ENCODE measurements at regions not wholly inside any gene's neighbourhood (a gene's known extent, or its start where the extent isn't known, plus 50 kb on each side); places are given as distances from the start of the nearest gene placed in this dataset.

DNA sequence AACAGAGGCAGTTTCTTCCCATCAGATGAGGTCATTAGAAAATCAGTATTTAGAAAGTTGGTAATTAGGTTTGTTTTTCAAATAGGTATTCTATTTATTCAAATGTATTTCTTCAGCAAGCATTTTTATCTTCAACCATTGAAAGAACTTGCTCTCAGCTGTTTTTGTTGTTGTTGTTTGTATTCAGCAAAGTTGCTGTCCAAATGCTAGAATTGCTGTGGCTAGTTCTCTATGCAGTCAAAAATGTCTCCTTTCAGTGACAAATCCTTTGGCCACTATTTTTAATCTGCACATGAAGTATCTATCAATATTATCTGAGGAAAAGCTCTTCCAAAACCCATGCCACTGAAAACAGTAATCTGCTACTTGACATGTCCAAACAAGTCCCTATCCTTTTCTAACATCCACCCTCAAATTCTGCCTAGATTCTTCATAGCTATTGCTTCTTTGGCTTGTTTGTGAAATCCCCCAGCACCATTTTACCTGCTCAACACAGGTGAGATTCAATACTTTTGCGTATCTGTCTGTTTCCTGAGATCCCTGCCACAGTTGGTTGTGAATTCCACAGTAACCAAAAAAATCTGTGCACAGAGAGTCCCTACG lies 1005.4 kb downstream of the GRIK2 start:
- Histone ChIP-seq H3K4me1 (ENCODE audit: insufficient read depth, low read length) (no peaks in the 10 kb centered on the region), H3K27me3 (ENCODE audit: insufficient read depth, low read length) (no peaks in the 10 kb centered on the region), H3K4me3 (ENCODE audit: low read length) (no peak overlapping the region), H3K9me3 (ENCODE audit: low read depth, low read length) (no peaks in the 10 kb centered on the region)

- H3K4me3 ChIP-seq (ENCODE audit: low read length), result no peak overlapping the region
- no peaks in the 10 kb centered on the region for H3K9me3 ChIP-seq (ENCODE audit: low read depth, low read length)
- no peaks in the 10 kb centered on the region for H3K4me1 ChIP-seq (ENCODE audit: insufficient read depth, low read length)
- no peaks in the 10 kb centered on the region for H3K27me3 ChIP-seq (ENCODE audit: insufficient read depth, low read length)
These were observed 997.0 kb downstream of the GRIK2 start for GRCh38 chr6:102390541-102390940.

DNA sequence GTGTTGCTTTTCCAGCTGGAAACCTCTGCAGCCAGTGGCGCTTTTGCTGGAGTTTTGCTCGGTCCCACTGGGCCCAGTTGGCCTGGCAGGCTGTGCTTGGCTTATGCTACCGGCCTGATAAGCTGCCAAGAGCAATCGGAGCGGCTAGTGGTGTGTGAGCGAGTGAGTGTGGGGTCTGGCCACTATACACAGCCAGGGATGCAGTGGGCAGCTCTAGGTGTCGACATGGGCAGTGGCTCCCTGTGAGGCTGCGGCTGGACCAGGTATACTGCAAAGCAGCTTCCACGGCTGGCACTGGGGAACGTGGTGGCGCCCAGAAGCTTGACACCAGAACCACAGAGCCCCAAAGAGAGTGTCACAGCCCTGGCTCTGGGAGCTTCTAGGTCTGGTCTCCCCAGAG lies 996.5 kb downstream of the GRIK2 start:
- H3K4me3 ChIP-seq (ENCODE audit: low read length), result no peak overlapping the region
- no peaks in the 10 kb centered on the region for H3K27me3 ChIP-seq (ENCODE audit: insufficient read depth, low read length)
- no peaks in the 10 kb centered on the region for H3K4me1 ChIP-seq (ENCODE audit: insufficient read depth, low read length)
- H3K9me3 ChIP-seq (ENCODE audit: low read depth, low read length), result no peaks in the 10 kb centered on the region

- H3K27me3 ChIP-seq (ENCODE audit: insufficient read depth, low read length), result no peaks in the 10 kb centered on the region
- no peak overlapping the region for H3K4me3 ChIP-seq (ENCODE audit: low read length)
- no peaks in the 10 kb centered on the region for H3K4me1 ChIP-seq (ENCODE audit: insufficient read depth, low read length)
- H3K9me3 ChIP-seq (ENCODE audit: low read depth, low read length), result no peaks in the 10 kb centered on the region
These were observed 994.0 kb downstream of the GRIK2 start for GRCh38 chr6:102387326-102388033.

DNA sequence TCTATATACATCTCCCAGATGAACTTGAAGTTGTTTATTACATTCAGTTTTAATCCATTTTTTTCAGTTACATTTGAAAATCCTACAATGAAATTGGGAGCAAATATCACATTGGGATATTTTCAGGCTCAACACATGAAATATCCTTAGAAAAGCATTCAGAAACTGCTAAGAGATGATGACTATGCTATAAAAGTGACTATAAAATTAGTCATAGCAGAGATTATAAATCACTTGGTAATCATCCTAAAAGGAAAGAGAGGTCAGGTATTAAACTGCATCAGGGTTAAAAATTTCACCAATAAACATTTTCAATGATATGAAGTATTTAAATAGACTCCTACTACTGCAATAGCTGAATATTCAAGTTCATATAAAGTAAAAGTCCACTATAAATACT lies 987.7 kb downstream of the GRIK2 start:
- H3K4me1 ChIP-seq (ENCODE audit: insufficient read depth, low read length), result no peaks in the 10 kb centered on the region

DNA sequence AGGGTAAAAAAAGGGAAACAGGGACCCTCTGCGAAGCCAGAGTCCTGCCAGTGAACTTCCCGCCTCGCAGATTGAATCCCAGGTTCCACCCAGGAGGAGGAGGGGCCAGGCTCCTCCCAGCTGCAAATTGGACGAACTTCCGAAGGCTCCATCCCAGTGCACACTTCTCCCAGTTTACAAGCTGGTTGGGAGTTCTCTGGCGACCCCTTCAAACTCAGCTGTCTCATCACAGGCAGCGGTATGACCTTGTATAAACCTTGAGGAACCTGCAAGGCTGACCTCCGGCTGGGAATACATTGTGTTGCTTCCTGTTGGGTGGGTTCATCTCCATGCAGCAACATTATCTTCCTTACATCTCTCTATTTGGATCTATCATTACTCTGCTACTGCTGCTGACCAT lies 962.7 kb downstream of the GRIK2 start:
- H3K4me1 ChIP-seq (ENCODE audit: insufficient read depth, low read length), result no peaks in the 10 kb centered on the region
- no peaks in the 10 kb centered on the region for H3K27me3 ChIP-seq (ENCODE audit: insufficient read depth, low read length)
- no peak overlapping the region for H3K4me3 ChIP-seq (ENCODE audit: low read length)
- no peaks in the 10 kb centered on the region for H3K9me3 ChIP-seq (ENCODE audit: low read depth, low read length)

More for the DNA sequence above, 987.7 kb downstream of the GRIK2 start:
- no peaks in the 10 kb centered on the region for H3K27me3 ChIP-seq (ENCODE audit: insufficient read depth, low read length)
- no peaks in the 10 kb centered on the region for H3K9me3 ChIP-seq (ENCODE audit: low read depth, low read length)
- no peak overlapping the region for H3K4me3 ChIP-seq (ENCODE audit: low read length)

DNA sequence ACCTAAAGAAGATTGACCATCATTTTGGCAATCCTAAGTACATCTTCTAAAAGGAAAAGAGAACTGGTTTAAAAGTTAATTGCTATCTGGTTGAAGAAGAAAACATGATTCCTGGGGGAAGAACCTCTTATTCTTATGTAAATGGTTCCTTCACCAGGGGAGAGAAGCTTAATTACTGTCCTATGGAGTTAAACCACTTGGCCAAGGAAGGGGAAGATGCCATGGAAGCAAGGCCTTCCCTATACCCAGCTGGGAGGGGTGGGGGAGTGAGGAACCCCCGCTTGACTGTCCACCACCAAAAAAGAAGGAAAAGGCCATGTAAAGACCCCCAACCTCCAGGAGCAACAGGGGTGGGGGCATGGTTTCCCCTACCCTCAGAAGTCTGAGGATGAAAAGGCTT lies 962.1 kb downstream of the GRIK2 start:
- Histone ChIP-seq H3K27me3 (ENCODE audit: insufficient read depth, low read length) (no peaks in the 10 kb centered on the region), H3K4me1 (ENCODE audit: insufficient read depth, low read length) (no peaks in the 10 kb centered on the region), H3K4me3 (ENCODE audit: low read length) (no peak overlapping the region), H3K9me3 (ENCODE audit: low read depth, low read length) (no peaks in the 10 kb centered on the region)

GRCh38 chr6:102352552-102352951 lies 959.0 kb downstream of the GRIK2 start:
- H3K27me3 ChIP-seq (ENCODE audit: insufficient read depth, low read length), result no peaks in the 10 kb centered on the region
- no peaks in the 10 kb centered on the region for H3K9me3 ChIP-seq (ENCODE audit: low read depth, low read length)
- no peak overlapping the region for H3K4me3 ChIP-seq (ENCODE audit: low read length)
- H3K4me1 ChIP-seq (ENCODE audit: insufficient read depth, low read length), result no peaks in the 10 kb centered on the region

DNA sequence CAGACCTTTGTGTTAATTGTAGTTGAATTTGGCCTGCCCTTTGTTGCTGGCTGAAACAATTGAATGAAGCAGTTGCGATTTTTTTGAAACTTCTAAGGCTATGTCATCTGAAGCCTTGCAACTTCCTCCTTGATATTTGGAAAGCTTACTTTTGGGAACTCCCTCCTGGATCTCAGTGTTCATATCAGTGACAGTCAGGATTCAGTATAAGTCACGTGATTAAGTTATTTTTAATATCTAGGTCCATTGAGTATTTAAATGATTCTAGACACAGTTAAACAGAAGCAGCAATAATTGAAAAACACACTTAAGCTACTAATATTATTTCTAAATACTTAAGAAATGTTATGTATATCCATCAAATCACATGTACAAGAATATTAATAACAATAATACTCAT lies 951.3 kb downstream of the GRIK2 start:
- no peaks in the 10 kb centered on the region for H3K4me1 ChIP-seq (ENCODE audit: insufficient read depth, low read length)
- no peak overlapping the region for H3K4me3 ChIP-seq (ENCODE audit: low read length)
- no peaks in the 10 kb centered on the region for H3K9me3 ChIP-seq (ENCODE audit: low read depth, low read length)
- no peaks in the 10 kb centered on the region for H3K27me3 ChIP-seq (ENCODE audit: insufficient read depth, low read length)

DNA sequence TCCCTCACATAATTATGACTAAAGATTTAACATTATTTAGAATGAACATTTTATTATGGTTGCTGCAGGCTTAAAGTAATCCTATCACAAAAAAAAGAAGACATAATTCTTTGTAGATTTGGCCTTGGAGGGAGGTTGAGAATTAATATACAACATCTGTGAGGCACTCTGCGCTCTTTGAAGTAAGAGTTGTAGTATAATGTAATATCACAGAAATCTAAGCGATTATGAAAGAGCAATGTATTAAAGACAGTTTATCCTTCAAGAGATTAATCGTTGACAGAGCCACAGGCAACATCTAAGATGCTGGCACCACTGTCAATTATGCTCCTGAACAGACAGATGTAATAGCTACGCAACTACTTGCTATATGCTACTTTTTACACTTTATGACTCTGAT lies 946.8 kb downstream of the GRIK2 start:
- H3K4me1 ChIP-seq (ENCODE audit: insufficient read depth, low read length), result no peaks in the 10 kb centered on the region
- no peaks in the 10 kb centered on the region for H3K9me3 ChIP-seq (ENCODE audit: low read depth, low read length)
- H3K27me3 ChIP-seq (ENCODE audit: insufficient read depth, low read length), result no peaks in the 10 kb centered on the region
- no peak overlapping the region for H3K4me3 ChIP-seq (ENCODE audit: low read length)

GRCh38 chr6:102333736-102334135 lies 940.2 kb downstream of the GRIK2 start:
- Histone ChIP-seq H3K4me3 (ENCODE audit: low read length) (no peak overlapping the region), H3K4me1 (ENCODE audit: insufficient read depth, low read length) (no peaks in the 10 kb centered on the region), H3K9me3 (ENCODE audit: low read depth, low read length) (no peaks in the 10 kb centered on the region), H3K27me3 (ENCODE audit: insufficient read depth, low read length) (no peaks in the 10 kb centered on the region)

DNA sequence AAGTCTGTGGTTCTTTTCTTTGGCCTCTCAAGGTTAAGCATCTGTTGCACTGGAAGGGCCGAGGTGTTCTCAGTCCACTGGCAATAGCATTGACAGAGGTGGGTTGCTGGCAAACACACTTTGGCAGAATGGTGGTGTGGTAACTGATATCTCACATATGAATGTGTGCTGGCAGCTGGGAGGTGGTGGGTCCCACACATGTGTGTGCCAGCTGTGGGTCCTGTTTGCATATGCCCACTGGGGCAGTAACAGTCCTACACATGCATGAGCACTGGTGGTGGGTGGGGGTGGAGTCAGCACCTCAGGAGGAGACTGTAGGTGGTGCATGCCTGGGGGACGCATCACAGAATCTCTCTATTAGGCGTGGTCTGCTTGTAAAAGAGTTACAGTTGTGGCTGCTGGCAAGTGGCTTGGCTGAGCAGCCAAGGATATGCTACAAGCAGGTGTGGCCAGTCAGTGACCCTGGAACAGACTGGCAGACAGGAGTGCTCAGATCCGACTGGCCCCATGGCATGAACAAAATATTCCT lies 934.3 kb downstream of the GRIK2 start:
- Histone ChIP-seq H3K27me3 (ENCODE audit: insufficient read depth, low read length) (no peaks in the 10 kb centered on the region), H3K4me1 (ENCODE audit: insufficient read depth, low read length) (no peaks in the 10 kb centered on the region), H3K9me3 (ENCODE audit: low read depth, low read length) (no peaks in the 10 kb centered on the region), H3K4me3 (ENCODE audit: low read length) (no peak overlapping the region)

DNA sequence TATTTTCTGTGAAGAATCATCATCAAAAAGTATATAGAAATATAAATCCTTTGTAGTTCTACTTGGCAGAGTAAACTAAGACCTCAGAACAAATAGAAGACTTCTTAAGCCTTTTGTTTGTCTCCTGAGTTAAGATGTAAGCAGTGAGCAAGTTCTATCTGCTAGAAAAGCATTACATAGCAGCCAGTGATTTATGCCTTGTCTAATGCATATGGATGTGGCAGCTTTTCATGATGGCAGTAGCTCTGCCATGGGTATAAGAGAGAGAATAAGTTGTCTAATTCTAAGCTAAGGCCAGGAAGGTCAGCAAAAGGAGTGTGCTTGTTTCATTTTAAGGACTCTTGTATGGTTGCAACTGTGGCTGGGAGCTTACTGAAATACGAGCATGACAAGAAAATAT lies 920.2 kb downstream of the GRIK2 start:
- Histone ChIP-seq H3K4me3 (ENCODE audit: low read length) (no peak overlapping the region), H3K9me3 (ENCODE audit: low read depth, low read length) (peaks cover 6% of the 10 kb centered on the region), H3K4me1 (ENCODE audit: insufficient read depth, low read length) (no peaks in the 10 kb centered on the region), H3K27me3 (ENCODE audit: insufficient read depth, low read length) (no peaks in the 10 kb centered on the region)

DNA sequence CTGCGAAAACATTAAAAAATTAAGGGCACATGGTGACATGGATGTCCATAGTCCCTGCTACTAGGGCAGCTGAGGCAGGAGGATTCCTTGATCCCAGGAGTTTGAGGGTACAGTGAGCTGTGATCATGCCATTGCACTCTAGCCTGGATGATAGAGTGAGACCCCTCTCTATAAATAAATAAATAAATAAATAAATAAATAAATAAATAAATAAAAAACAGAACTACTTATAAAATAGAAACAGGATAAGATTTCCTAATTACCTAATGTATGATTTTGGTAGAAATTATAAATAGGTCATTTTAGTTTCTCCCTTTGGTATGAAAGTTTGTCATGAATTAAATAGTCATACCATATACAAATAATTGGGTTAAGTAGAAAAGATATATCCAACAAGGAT lies 916.2 kb downstream of the GRIK2 start:
- Histone ChIP-seq H3K9me3 (ENCODE audit: low read depth, low read length) (no peaks in the 10 kb centered on the region), H3K4me3 (ENCODE audit: low read length) (no peak overlapping the region), H3K4me1 (ENCODE audit: insufficient read depth, low read length) (no peaks in the 10 kb centered on the region), H3K27me3 (ENCODE audit: insufficient read depth, low read length) (no peaks in the 10 kb centered on the region)

DNA sequence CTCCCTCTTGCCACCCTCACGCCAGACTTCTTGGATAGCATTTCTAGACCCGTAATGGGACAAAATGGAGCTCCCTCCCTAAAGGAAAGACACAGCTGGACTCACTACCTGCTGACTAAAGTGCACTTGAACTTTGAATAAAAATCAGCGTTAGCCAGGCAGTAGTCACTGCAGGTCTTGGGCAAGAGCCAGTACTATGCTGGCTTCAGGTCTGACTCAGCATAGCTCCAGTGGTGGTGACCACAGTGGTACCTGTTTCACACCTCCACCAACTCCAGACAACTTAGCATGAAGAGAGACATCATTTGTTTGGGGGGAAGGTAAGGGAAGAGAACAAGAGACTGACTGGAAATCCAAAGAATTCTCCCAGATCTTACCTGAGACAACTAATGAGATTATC lies 906.8 kb downstream of the GRIK2 start:
- no peaks in the 10 kb centered on the region for H3K27me3 ChIP-seq (ENCODE audit: insufficient read depth, low read length)
- no peaks in the 10 kb centered on the region for H3K4me1 ChIP-seq (ENCODE audit: insufficient read depth, low read length)
- no peak overlapping the region for H3K4me3 ChIP-seq (ENCODE audit: low read length)
- H3K9me3 ChIP-seq (ENCODE audit: low read depth, low read length), result no peaks in the 10 kb centered on the region

DNA sequence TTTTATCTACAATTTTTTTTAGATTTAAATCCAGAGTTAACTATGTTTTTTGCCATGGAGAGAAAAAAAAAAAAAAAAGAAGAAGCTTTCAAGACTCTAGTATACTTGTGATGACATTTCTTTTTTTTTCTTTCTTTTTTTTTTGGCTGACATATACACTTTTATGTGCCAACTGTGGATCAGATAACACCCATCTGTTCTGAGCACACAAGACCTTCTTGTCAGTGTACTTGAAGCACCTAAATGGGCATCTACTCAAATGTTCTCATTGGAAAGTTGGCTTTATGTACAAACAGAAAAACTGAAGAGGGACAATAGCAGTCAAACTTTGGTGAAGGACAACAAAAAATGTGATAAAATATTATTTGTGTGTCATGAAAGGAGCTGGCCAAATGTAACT lies 904.5 kb downstream of the GRIK2 start:
- no peaks in the 10 kb centered on the region for H3K27me3 ChIP-seq (ENCODE audit: insufficient read depth, low read length)
- H3K4me1 ChIP-seq (ENCODE audit: insufficient read depth, low read length), result no peaks in the 10 kb centered on the region
- no peak overlapping the region for H3K4me3 ChIP-seq (ENCODE audit: low read length)
- no peaks in the 10 kb centered on the region for H3K9me3 ChIP-seq (ENCODE audit: low read depth, low read length)

Data from mononuclear cell (primary cell).